GM19043 (cell line): ENCODE measurements at regions not wholly inside any gene's neighbourhood (a gene's known extent, or its start where the extent isn't known, plus 50 kb on each side); places are given as distances from the start of the nearest gene placed in this dataset.

Experiments
- ATAC-seq: cut with Tn5 transposase; IDR thresholded peaks from one replicate; pipeline ENCODE4 v1.9.1; 2021; ENCODE audit warnings: low read depth; ENCODE audit not compliant: unreplicated experiment

DNA sequence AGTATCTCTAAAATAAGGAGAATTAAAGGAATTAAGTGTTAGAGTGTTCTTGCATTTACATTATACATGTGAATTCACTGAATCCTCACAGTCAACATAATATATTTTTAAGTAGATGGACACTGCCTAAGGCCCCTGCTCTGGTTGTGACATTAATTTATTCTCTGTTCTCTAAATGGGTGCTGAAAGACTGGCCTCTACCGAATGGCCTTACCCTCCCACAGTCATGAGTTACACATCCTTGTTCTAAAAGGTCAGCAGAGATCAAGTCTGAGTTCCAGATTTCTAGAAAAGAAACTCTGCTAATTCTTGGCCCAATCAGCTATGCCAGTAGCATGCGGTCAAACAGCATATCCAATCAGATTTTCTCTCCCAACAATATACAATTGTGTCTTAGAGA, 193.2 kb downstream of the TM2D1 start:
- no peak for ATAC-seq

DNA sequence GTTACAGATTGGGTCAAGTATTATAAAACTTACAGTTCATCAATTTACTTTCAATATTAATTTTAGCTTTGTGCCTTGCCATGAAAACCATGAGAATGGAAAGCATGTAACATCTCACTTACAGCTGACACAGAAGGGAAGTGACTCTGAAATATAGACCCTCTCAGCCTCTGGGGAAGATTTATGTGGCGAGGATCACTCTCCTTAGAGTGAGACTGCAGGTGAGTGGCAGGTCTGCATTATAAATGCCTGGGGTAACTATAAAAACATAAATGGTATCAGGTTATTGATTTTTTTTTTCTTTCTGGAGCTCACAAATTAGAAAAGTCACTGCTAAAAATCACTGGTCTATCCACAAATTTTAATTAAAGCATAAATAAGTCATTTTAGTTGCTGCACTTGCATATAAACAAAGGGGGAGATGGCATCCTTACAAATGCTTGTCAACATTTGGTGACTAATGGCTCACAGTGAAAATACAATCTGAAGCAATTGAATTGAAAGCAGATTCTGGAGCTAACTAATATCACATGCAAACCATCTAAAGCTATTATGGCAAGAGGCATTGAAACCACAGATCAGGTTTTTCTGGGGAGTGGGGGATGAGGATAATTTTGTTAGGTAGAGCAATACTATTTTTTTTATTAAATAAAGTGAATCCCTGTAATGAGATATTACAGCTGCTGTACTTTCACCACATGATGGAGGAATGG, 200.9 kb downstream of the TM2D1 start:
- no peak for ATAC-seq

DNA sequence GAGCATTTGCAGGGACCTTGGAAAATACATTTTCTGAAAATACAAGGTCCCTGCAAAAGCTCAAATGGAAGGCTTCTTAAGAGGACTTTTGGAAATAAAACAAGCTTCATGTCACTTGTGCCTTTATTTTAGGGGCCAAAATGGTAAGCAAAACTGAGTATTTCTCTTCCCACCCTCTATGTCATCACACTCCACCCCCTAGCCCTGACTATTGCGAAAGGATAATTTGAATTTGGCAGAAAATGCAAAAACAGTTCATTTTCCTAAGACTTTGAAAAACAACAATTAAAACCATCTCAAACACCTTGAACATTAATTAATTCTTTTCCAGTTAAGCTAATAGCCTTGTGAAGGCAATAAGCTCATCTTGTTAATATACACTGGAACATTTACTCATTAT, 201.7 kb downstream of the TM2D1 start:
- no peak for ATAC-seq

DNA sequence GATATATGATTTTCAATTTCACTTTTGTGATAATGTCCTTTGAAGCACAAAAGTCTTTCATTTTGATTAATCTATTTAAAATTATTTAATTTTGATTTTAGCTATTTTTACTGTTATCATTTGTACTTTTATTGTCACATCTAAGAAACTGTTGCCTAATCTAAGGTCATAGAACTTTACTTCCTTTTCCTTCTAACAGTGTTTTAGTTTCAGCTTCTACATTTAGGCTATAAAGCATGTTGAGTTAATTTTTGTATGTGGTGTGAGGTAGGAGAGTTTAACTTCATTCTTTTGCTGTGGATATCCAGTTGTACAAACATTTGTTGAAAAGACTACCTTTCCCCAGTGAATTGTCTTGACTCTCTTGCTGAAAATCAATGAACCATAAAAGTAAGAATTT, 204.5 kb downstream of the TM2D1 start:
- no peak for ATAC-seq

DNA sequence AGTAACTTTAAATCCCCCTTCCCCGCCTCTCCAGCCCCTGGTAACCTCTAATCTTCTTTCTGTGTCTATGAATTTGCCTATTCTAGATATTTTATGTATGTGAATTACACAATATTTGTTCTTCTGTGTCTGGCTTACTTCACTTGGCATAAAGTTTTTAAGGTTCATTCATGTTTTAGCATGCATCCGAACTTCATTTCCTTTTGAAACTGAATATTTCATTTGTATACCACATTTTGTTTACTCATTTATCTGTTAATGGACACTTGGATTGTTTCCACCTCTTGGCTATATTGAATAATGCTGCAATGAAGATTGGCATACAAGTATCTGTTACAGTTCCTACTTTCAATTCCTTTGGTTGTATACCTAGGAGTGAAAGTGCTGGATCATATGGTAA, 205.3 kb downstream of the TM2D1 start:
- no peak for ATAC-seq

DNA sequence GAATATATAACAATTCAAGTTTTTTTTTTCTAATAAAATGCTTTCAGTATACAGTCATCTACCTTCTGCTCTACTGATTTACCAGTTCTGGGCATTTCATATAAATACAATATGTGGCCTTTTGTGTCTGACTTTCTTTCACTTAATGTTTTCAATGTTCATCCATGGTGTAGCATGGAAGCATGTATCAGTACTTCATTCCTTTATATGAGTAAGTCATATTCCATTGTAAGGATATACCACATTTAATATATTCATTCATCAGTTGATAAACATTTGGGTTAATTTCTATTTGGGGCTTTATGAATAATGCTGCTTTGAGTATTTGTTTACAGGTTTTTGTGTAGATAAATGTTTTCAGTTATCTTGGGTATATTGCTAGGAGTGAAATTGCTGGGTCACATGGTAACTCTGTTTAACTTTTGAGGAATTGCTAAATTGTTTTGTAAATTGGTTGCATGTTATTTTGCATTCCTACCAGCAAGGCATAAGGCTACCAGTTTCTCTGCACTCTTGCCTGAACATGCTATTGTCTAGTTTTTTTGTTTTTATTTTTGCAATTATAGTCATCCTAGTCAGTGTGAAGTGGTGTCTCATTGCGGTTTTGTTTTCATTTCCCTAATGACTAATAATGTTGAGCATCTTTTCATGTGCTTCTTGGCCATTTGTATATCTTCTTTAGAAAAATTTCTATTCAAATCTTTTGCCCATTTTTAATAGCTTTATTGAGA, 206.1 kb downstream of the TM2D1 start:
- ATAC-seq = peak; percentile 57

DNA sequence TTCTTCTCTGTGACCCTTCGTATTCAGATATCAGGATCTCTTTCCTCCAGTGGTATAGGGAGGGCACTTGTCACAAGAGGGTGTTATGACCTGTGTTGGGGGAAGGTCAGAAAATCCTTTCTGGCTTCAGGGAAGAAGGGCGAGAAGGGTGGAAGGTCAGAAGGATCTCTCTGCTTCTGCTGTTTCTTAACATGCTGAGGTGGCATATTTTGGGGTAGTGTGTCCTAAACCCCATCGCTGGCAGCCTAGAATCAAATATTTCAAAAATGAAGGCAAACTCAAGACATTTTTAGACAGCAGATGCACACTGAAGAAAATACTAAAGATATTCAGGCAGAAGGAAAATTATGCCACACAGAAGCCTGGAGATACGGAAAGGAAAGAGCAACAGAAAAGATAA, 207.6 kb downstream of the TM2D1 start:
- ATAC-seq = no peak

DNA sequence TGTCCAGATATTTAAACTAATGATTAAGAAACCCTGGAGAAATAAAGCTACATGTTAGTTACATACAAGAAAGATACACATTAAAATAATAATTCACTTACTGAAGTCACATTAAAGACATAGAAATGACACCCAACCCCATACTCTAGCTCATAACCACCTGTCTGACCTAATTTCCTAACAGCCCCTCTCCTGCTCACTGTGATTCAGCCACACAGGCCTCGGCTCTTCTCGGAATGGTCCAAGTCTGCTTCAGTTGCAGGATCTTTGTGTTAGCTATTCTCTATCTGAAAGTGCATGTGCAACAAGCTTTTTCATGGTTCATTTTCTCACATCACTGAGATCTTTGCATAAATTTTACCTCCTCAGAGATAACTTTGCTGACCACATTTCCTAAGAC, 209.8 kb downstream of the TM2D1 start:
- no peak for ATAC-seq
